Right atrium auricular region (tissue), 2 donors: ENCODE measurements at regions not wholly inside any gene's neighbourhood (a gene's known extent, or its start where the extent isn't known, plus 50 kb on each side); places are given as distances from the start of the nearest gene placed in this dataset.
"Not testable (repeated sequence)": the region's sequence is repeated elsewhere in the genome, so short reads cannot be mapped to it uniquely, and the experiment has no call there.

Experiments
- DNase-seq: peaks from one replicate; pipeline ENCODE4 v3.0.0-alpha.2; 2019; ENCODE audit warnings: low spot score
- H3K27ac ChIP-seq, 2 donors: fragments of 200-600 bp; sonication (generic); 1 replicate in 1 of 2; 2 replicates in 1 of 2; pipeline ENCODE4 v1.5.1; 2016 to 2019
- H3K27me3 ChIP-seq, 2 donors: fragments of 200-600 bp; sonication (generic); one replicate each; pipeline versions ENCODE4 v1.5.1 to v1.6.0; 2017 to 2019
- H3K36me3 ChIP-seq: fragments of 200-600 bp; sonication (generic); one replicate; pipeline ENCODE4 v1.5.1; 2016
- H3K4me1 ChIP-seq, 2 donors: fragments of 200-600 bp; sonication (generic); one replicate each; pipeline versions ENCODE4 v1.5.1 to v1.6.0; 2017 to 2019
- H3K4me3 ChIP-seq, 2 donors: fragments of 200-600 bp; sonication (generic); 1 replicate in 1 of 2; 2 replicates in 1 of 2; pipeline ENCODE4 v1.5.1; 2017 to 2019; ENCODE audit warnings: mild to moderate bottlenecking in 1 of 2, moderate library complexity in 1 of 2
- H3K9me3 ChIP-seq, 2 donors: fragments of 200-600 bp; sonication (generic); one replicate each; pipeline ENCODE4 v1.5.1; 2019
- TF ChIP-seq, protein P1 (sequence below), 2 donors: fragments of 200-600 bp; sonication (generic); IDR thresholded peaks; one replicate each; pipeline ENCODE4 v1.5.1; 2019; ENCODE audit warnings: antibody characterized with exemption in 2 of 2

DNA sequence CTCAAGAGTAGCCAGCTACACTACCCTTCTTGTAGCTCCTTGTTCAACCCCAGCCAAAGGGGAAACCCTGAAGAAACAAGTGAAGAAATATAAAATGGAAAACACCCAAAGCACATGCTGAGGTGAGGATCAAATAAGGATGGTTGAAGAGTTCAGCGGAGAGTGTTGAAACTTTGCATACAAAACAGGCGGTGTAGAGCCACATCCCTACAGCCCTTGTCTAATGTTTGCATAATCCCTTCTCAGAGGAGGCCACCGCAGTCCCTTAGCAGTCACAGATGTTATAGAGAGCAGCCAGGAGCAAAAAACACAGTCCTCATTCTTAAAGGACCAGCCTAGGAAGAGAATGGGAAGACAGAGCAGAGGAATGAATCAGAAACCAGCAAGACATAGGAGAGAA, 350.7 kb upstream of the SASH1 start:
- H3K27me3 ChIP-seq, result no peaks in the 10 kb centered on the region
- H3K9me3 ChIP-seq, result no peaks in the 10 kb centered on the region
- DNase-seq, result no peak
- TF ChIP-seq, protein P1, sequence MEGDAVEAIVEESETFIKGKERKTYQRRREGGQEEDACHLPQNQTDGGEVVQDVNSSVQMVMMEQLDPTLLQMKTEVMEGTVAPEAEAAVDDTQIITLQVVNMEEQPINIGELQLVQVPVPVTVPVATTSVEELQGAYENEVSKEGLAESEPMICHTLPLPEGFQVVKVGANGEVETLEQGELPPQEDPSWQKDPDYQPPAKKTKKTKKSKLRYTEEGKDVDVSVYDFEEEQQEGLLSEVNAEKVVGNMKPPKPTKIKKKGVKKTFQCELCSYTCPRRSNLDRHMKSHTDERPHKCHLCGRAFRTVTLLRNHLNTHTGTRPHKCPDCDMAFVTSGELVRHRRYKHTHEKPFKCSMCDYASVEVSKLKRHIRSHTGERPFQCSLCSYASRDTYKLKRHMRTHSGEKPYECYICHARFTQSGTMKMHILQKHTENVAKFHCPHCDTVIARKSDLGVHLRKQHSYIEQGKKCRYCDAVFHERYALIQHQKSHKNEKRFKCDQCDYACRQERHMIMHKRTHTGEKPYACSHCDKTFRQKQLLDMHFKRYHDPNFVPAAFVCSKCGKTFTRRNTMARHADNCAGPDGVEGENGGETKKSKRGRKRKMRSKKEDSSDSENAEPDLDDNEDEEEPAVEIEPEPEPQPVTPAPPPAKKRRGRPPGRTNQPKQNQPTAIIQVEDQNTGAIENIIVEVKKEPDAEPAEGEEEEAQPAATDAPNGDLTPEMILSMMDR (IDR thresholded peaks at IDR 0.05), result no peak
- H3K4me3 ChIP-seq, result no peak overlapping the region
- H3K27ac ChIP-seq, result no peak overlapping the region
- no peaks in the 10 kb centered on the region for H3K4me1 ChIP-seq
- no peaks in the 10 kb centered on the region for H3K36me3 ChIP-seq

DNA sequence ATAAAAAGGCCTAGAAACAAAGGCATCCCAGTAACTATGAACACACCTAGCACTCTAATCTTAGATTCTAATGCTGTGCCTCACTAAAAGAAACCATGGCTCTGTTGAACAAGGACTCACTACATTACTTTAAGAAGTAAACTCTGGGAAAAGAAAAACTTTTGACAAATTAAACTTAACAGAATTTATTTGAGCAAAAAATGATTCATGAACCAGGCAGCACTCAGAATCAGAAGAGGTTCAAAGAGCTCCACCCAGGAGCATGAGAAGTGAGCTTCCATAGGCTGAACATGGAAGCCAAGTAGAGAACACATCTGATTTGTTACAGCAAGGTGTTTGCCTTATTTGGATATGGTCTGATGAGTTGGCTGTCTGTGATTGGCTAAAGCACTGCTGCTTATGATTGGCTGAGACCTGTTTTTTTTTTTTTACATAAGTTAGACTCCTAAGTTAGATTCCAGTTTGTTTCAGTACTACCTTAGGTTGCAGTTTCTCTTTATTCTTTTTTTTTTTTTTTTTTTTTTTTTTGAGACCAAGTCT, 343.6 kb upstream of the SASH1 start:
- Histone ChIP-seq H3K27ac (no peak overlapping the region), H3K4me3 (no peak overlapping the region), H3K36me3 (no peaks in the 10 kb centered on the region), H3K4me1 (no peaks in the 10 kb centered on the region), H3K27me3 (no peaks in the 10 kb centered on the region), H3K9me3 (no peaks in the 10 kb centered on the region)
- no peak for DNase-seq
- TF ChIP-seq, protein P1 (IDR thresholded peaks at IDR 0.05), result no peak

- H3K4me3 ChIP-seq, result no peak overlapping the region
- no peak for DNase-seq
- TF ChIP-seq, protein P1 (IDR thresholded peaks at IDR 0.05), result no peak
- no peaks in the 10 kb centered on the region for H3K36me3 ChIP-seq
- no peaks in the 10 kb centered on the region for H3K27me3 ChIP-seq
- H3K4me1 ChIP-seq, result no peaks in the 10 kb centered on the region
- no peak overlapping the region for H3K27ac ChIP-seq
- no peaks in the 10 kb centered on the region for H3K9me3 ChIP-seq
These were observed 340.6 kb upstream of the SASH1 start for GRCh38 chr6:148001844-148002642.

DNA sequence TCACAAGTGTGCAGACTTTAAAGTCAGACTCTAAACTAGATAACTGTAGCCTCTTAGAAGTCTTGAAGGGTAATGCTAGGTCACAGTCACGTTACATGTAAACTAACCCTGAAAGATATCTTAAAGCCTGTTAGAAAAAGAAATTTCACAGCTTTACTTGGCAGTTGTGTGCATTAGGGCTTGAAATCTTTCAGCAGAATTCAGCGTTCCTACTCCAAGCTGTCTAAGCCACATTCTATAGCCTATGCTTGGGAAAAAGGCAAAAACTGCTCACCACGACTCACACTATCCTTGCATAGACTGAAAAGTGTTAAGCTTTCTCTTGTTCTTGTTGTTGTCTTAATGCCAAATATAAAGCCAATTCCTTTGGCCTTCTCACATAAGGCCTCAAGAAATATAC, 338.0 kb upstream of the SASH1 start:
- H3K4me3 ChIP-seq, result no peak overlapping the region
- H3K4me1 ChIP-seq, result no peaks in the 10 kb centered on the region
- no peaks in the 10 kb centered on the region for H3K36me3 ChIP-seq
- no peaks in the 10 kb centered on the region for H3K9me3 ChIP-seq
- H3K27me3 ChIP-seq, result no peaks in the 10 kb centered on the region
- DNase-seq, result no peak
- H3K27ac ChIP-seq, result no peak overlapping the region
- TF ChIP-seq, protein P1 (IDR thresholded peaks at IDR 0.05), result no peak

- Histone ChIP-seq H3K27me3 (no peaks in the 10 kb centered on the region), H3K27ac (no peak overlapping the region), H3K36me3 (no peaks in the 10 kb centered on the region), H3K9me3 (peaks cover 0 to 8% of the 10 kb centered on the region in 2 donors), H3K4me3 (no peak overlapping the region), H3K4me1 (no peaks in the 10 kb centered on the region)
- DNase-seq, result no peak
- TF ChIP-seq, protein P1 (IDR thresholded peaks at IDR 0.05), result no peak
These were observed 336.8 kb upstream of the SASH1 start for GRCh38 chr6:148005806-148006205.

- not testable (repeated sequence) for H3K27me3 ChIP-seq, DNase-seq, H3K27ac ChIP-seq, H3K36me3 ChIP-seq, H3K9me3 ChIP-seq, H3K4me1 ChIP-seq, H3K4me3 ChIP-seq
These were observed 332.1 kb upstream of the SASH1 start for GRCh38 chr6:148010516-148010915.
